ENCODE measurements at regions not wholly inside any gene's neighbourhood (a gene's known extent, or its start where the extent isn't known, plus 50 kb on each side); places are given as distances from the start of the nearest gene placed in this dataset.

GRCh38 chr9:107707428-107707837 lies 217.9 kb upstream of the KLF4 start:
- DNase-seq (ENCODE audit: low spot score), result no peak
- in situ Hi-C loops (cut with MboI; ENCODE audit: low sequenced_read_pairs, unreplicated experiment), result no loop called here
- no peak for TF ChIP-seq CTCF (IDR thresholded peaks at IDR 0.05; ENCODE audit: borderline replicate concordance, control extremely low read depth, extremely low read depth, insufficient read depth, missing control alignments)

- no peak for TF ChIP-seq CTCF (IDR thresholded peaks at IDR 0.05; ENCODE audit: borderline replicate concordance, control extremely low read depth, extremely low read depth, insufficient read depth, missing control alignments)
- no peak for DNase-seq (ENCODE audit: low spot score)
- in situ Hi-C loops (cut with MboI; ENCODE audit: low sequenced_read_pairs, unreplicated experiment), result no loop called here
These were observed 217.3 kb upstream of the KLF4 start for GRCh38 chr9:107706701-107707427.

GRCh38 chr9:107705521-107705920 lies 216.0 kb upstream of the KLF4 start:
- no peak for TF ChIP-seq CTCF (IDR thresholded peaks at IDR 0.05; ENCODE audit: borderline replicate concordance, control extremely low read depth, extremely low read depth, insufficient read depth, missing control alignments)
- DNase-seq (ENCODE audit: low spot score), result no peak
- in situ Hi-C loops (cut with MboI; ENCODE audit: low sequenced_read_pairs, unreplicated experiment), result no loop called here

- no peak for DNase-seq (ENCODE audit: low spot score)
- in situ Hi-C loops (cut with MboI; ENCODE audit: low sequenced_read_pairs, unreplicated experiment), result no loop called here
- TF ChIP-seq CTCF (IDR thresholded peaks at IDR 0.05; ENCODE audit: borderline replicate concordance, control extremely low read depth, extremely low read depth, insufficient read depth, missing control alignments), result no peak
These were observed 215.2 kb upstream of the KLF4 start for GRCh38 chr9:107704774-107705173.

- DNase-seq (ENCODE audit: low spot score), result no peak
- TF ChIP-seq CTCF (IDR thresholded peaks at IDR 0.05; ENCODE audit: borderline replicate concordance, control extremely low read depth, extremely low read depth, insufficient read depth, missing control alignments), result no peak
- in situ Hi-C loops (cut with MboI; ENCODE audit: low sequenced_read_pairs, unreplicated experiment), result no loop called here
These were observed 214.1 kb upstream of the KLF4 start for GRCh38 chr9:107703651-107704050.

- TF ChIP-seq CTCF (IDR thresholded peaks at IDR 0.05; ENCODE audit: borderline replicate concordance, control extremely low read depth, extremely low read depth, insufficient read depth, missing control alignments), result no peak
- in situ Hi-C loops (cut with MboI; ENCODE audit: low sequenced_read_pairs, unreplicated experiment), result no loop called here
- DNase-seq (ENCODE audit: low spot score), result no peak
These were observed 211.3 kb upstream of the KLF4 start for GRCh38 chr9:107700847-107701246.
